GM19238 (cell line): ENCODE measurements at regions not wholly inside any gene's neighbourhood (a gene's known extent, or its start where the extent isn't known, plus 50 kb on each side); places are given as distances from the start of the nearest gene placed in this dataset.
"Not testable (repeated sequence)": the region's sequence is repeated elsewhere in the genome, so short reads cannot be mapped to it uniquely, and the experiment has no call there.

ENCODE experiments used
- DNase-seq: peaks from one replicate; pipeline ENCODE4 v3.0.0; 2011; ENCODE audit warnings: low spot score; ENCODE audit not compliant: insufficient read length

DNA sequence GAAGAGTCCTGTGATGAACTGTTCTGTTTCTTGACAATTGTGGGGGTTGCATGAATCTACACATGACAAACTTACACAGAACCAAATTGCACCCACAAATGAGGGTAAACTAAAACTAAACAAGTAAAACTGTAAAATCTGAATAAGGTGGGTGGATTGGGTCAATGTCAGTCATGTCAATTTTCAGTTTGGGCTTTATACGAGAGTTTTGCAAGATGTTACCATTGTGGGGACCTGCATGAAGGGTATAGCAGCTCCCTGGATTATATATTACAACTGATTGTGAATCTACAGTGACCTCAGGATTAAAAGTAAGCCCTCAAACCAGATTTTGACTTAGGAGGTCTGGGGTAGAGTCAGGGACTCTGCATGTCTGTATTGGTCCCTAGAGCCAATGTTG lies 101.5 kb upstream of the LHX5 start:
- no peak for DNase-seq

GRCh38 chr12:113571713-113572112 lies 100.0 kb upstream of the LHX5 start:
- no peak for DNase-seq

- no peak for DNase-seq
Observed at GRCh38 chr12:113569806-113570205, 98.1 kb upstream of the LHX5 start.

DNA sequence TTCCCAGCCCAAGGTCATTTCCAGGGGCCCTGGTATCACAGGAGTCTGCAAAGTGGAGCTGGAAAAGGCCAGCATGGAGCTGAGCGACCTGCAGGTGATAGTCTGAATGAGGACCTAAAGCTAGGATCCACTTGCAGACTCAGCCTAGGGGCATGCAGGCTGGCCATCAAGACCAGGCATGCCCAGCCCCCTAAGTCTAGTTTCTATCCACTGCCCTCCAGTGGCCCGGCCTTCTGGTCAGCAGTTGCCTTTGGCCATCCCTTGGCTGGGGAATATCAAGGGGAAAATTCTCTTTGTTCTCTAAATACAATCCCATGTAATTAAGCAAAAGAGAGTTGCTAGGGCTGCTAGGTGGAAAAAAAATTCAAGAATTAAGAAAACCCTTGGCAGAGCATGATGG lies 96.3 kb upstream of the LHX5 start:
- no peak for DNase-seq

DNA sequence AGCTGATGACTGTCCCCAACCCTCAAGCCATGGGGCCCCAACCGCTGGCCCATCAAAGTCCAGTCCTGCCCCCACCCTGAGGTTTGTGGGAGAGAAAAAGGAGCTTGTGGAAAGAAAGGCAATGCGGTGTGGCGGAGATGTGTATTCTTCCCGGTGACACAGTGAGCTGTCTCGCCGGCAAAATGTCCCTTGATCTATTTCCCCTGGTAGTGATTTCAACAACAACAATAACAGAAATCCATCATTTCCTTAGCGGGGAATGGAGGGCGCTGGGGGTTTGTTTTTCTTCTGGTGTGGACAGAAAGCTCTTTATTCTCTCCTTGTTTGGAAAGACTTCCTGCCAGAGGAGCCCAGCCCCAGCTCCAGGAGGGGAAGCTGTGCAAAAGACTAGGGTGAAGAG lies 93.7 kb upstream of the LHX5 start:
- no peak for DNase-seq

GRCh38 chr12:113561068-113561780 lies 89.6 kb upstream of the LHX5 start:
- no peak for DNase-seq

DNA sequence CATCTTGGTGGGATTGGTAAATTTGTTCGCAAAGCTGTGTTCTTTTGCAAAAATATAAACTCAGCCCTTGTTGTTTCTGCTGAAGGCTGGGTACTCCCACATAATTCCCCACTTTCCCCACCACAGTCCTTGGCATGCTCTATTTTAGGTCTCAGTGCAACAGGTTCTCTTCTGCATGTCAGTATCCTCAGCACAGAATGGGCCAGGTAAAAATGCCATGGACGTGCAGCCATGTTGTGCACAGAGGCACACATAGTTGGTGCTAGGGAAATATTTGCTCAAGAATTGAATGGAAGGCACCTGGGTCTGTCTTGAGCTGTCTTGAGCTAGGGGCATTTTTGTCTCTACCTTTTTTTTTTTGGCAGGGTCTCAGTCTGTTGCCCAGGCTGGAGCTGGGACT lies 87.8 kb upstream of the LHX5 start:
- DNase-seq = no peak

GRCh38 chr12:113555226-113555625 lies 83.6 kb upstream of the LHX5 start:
- no peak for DNase-seq

DNA sequence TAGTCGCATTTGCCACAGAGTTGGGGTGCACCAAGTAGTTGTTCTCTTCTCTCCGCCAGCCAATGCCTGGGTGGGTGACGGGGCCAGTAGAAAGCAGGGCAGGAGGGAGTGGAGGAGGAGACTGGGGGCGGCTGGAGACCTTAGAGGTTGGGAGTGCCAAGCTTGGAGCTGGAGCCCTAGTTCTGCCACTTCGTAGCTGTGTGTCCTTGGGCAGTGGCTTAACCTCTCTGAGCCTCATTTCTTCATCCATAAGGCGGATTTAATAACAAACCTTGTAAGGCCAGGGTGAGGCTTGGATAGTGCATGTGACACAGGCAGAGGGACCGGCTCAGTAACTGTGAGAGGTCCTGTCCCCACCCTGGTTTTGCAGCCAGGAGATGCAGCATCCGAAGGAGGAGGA lies 81.1 kb upstream of the LHX5 start:
- DNase-seq = no peak

GRCh38 chr12:113551563-113551962 lies 79.9 kb upstream of the LHX5 start:
- DNase-seq = no peak

DNA sequence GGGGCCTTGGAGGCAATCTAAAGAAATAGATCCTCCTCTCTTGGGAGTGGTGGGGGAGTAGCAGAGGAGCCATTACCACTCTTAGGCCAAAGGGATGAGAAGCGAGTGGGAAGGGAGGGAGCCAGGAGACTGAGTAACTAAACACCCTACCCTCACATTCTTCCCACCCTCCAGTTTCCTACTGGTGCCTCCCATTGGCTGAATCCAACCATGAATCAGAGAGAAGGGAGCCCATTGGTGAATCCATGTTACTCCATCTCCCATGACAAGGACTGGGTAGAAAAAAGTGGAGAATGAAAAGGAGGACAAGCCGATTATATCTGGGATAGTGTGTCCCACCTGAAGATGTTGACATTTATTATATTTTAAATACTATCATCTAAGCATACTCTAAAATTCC lies 76.8 kb upstream of the LHX5 start:
- no peak for DNase-seq

- no peak for DNase-seq
Observed at GRCh38 chr12:113546916-113547863, 75.5 kb upstream of the LHX5 start.

DNA sequence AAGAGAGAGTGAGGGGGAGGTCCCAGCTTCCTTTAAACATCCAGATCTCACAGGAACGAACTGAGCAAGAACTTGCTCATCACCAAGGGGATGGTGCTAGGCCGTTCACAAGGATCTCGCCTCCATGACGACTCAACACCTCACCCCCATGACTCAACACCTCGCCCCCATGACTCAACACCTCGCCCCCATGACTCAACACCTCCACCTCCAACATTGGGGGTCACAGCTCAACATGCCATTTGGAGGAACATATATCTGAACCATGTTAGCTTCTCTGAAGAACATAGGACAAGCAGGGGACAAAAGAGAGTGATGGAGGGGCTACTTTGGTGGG lies 66.0 kb upstream of the LHX5 start:
- DNase-seq = no peak

GRCh38 chr12:113537046-113537750 lies 65.5 kb upstream of the LHX5 start:
- no peak for DNase-seq

GRCh38 chr12:113535100-113535499 lies 63.4 kb upstream of the LHX5 start:
- no peak for DNase-seq

DNA sequence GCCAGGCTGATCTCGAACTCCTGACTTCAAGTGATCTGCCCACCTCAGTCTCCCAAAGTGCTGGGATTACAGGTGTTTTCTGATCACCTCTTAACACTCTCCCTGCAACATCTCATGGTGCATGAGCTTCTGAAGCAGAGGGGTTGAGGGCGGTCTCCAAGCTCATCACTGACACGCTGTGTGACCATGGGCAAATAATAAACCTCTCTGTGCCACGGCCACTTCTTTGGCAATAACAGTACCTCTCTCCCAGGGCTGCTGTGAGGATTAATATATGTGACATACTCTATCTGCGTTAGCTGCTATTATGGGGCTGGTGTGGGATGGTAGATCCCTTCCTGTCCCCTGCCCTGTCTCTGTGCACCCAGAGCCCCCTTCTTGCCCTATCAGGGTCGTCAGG lies 62.9 kb upstream of the LHX5 start:
- DNase-seq = no peak

DNA sequence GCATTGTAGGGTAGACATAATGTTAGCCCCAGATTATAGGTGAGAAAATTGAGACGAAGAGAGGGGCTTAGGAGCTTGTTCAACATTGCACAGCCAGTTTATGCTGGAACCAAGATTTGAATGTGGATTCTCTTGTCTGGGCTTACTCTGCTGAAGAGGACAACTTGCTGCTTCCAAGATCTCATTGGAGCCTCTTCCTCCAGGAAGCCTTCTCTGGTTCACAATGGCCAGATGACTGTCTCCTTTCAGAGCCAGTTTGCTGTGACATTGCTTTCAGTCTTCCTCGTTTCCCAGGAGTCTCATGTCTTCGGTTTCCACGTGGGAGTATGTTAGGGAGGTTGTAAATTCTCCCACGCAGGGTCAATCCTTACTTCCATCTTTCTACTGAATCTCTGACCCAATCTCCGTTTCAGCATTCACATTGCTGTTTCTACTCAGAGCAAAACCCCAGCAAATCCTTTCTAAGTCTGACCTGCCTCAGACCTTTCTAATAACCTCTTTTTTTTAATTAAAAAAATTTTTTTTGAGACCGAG lies 62.2 kb upstream of the LHX5 start:
- no peak for DNase-seq

- no peak for DNase-seq
Observed at GRCh38 chr12:113532292-113532691, 60.6 kb upstream of the LHX5 start.

GRCh38 chr12:113531073-113531472 lies 59.4 kb upstream of the LHX5 start:
- not testable (repeated sequence) for DNase-seq

DNA sequence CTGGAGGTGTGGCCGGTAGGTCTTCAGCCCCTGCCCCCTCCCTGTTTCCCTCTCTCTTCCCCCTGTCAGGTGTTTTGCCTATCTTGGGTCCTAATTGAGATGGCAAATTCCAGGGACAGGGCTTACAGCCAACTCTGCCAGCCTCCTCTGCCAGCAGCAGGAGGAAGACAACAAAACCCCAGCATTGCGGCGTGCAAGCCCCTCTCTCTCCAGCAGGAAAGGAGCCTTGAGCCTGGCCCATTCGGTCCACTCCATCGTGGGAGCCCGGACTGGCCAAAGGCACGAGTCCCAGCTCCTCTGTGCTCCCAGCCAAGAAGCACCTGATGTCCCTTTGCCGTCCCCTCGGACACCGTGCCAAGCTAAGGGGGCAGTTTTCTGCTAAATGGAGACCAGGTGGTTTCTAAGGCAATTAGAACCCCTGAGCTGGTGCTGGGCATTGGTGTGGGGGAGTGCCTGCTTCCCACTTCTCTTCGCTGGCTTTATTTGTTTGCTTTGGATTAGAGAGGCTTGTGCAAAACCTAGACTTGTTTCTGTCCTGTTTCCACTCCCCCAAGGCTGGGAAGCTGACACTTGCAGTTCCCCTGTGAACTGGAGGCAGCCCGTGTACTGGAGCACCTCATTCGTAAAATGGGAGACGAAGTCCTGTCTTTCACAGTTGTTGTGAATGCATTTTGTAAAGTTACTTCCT lies 57.1 kb upstream of the LHX5 start:
- DNase-seq = no peak

- no peak for DNase-seq
Observed at GRCh38 chr12:113525066-113525465, 53.4 kb upstream of the LHX5 start.
